CD4-positive, alpha-beta T cell treated with Interleukin-21 for 1 hour (primary cell): ENCODE measurements at regions not wholly inside any gene's neighbourhood (a gene's known extent, or its start where the extent isn't known, plus 50 kb on each side); places are given as distances from the start of the nearest gene placed in this dataset.
"Not testable (repeated sequence)": the region's sequence is repeated elsewhere in the genome, so short reads cannot be mapped to it uniquely, and the experiment has no call there.

Experiments
- DNase-seq: peaks from one replicate; pipeline ENCODE4 v3.0.0-alpha.2; 2020

DNA sequence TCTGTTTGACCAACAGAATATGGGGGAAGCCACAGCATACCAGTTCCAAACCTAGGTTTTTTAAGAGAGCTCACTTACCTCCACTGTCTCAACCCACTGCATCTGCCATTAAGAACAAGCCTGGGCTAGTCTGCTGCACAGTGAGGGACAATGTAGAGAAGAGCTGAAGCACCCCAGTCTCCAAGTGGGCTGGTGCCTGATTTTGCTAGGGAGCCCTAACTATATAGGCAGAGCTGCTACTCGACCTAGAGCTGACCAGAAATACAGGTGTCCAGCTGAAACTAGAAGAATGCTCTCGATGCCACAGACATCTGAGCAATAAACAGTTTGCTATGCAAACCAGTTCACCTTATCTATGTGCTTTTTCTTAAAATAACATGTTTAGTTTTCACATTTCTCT is 106.9 kb upstream of the BET1 start:
- no peak for DNase-seq

DNA sequence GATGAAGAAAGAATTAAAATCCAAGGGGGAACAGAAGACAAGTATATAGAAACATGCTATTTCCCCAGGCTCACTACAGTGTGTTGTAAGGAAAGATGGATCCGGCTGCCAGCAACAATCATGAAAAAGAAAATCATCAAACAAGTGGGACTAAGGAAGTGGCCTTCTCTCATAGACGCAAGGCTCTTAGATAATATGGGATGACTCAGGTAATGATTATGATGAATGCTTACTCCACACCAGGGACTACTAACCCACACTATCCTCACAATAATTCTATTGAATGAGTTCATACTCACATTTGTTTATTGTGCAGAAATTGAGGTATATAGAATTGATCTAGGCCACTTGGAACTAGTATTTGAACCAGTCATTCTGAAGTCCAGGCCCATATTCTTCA is 111.2 kb upstream of the BET1 start:
- DNase-seq, result no peak

DNA sequence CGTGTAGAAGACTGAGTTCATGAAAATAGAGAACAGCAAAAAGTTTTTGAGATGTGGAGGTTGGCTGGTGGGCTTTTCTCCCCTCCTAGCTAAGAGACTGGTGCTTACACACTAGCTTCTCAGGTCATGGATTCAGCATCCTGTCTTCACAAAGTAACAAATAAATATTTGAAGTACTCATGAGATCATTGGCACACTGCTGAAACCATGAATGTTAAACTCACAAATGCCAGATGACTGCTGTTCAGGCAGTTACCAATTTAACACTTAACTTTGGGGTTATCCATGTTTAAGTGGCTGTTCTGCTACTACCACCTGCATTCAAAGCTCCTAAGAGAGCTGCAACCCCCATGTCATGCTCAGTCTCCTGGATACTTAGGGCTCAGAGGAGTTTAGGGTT is 119.0 kb upstream of the BET1 start:
- no peak for DNase-seq

DNA sequence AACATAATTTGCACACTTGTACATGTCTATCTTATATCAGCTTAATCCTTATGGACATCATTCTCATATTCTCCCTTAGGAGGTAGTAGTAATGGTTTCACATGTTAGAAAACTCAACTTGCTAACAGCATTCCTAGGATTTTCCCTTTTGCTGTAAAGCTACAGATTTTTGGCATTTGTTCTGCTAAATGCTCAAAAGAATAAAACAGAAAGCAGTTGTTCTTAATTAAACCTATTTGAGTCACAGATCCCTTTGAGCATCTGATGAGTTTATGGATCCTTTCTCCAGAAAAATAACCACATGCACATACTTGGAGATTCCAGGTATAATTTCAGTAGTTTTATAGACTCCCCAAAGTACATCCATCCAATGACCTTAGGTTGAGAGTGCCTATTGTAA is 122.9 kb upstream of the BET1 start:
- DNase-seq, result no peak

DNA sequence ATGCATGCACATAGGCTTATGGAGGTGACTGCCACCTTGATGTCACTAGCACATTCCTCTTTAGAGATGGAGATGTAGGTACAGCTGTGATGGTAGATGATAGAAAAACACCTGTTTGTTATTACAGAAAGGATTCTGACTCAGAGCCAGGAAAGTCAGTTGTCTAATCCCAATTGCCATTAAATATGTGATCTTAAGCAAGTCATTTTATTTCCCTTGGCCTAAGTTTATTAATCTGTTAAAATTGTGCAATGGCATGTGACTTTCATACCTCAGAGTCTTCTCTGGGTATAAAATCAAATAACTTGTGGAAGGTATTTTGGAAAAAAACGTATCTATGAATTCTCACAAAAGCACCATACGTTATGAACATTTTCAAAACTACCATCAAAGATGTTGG is 123.9 kb upstream of the BET1 start:
- no peak for DNase-seq

DNA sequence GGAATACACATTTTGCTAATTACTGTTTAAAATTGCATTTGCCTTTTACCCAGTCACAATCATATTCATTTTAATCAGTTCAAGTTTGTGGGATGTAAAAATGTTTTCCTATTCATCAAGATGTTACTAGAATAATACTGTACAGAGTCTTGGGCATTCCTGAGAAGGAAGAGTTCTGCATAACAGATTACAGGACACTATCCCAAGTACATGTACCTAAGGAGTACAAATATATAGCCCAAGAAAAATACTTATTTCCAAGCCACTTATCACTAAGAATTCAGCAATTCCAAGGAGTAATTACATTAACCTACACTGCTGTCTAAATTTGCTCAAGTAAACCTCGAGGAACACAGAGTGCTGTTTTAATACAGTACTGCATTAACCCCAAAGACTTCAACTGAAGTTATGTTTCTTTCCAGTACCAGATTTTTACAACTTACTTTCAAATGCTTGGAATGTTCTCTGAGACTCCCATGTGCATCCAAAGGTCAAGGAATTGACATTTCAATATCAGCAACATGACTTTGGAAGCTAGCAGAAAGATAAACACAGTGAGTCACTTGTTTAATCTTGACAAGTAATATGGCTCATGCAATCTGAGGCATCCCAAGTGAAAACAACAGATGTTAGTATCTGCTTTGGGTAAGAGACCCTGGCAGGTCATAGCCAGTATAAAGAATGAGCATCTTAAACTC is 125.4 kb upstream of the BET1 start:
- no peak for DNase-seq

DNA sequence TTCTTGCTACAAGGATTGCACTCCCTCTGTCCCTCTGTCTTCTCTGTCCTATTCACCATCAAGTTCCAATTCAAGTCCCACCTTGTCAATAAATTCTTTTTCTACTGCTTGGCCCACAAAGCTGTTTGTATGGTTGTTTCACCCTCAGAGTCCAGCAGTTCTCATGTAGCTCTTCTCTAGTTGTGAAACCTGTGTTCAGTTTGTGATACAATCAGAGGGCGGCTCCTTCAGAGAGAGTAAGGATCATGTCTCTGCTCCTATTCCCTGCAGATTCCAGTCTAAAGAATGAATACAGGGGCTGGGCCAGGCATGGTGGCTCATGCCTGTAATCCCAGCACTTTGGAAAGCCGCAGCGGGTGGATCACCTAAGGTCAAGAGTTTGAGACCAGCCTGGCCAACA is 126.6 kb upstream of the BET1 start:
- DNase-seq, result no peak

DNA sequence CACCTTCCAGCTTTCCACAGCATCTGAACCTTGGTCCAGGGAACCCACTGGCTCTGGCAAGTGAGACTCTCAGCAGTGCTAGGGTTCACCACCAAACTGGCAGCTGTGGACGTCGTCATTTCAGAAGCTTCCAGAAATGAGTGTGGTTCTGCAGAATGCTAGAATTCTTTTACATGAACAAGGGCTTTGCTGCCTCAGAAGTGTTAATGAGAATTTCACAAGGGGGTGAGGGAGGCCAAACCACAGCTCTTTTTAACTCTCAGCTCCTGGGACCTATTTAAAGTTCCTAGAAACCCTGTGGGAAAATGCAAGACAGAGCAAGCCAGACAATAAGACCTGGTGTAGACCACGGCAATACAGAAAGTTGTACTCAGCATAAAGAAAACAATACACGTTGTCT is 129.3 kb upstream of the BET1 start:
- no peak for DNase-seq

DNA sequence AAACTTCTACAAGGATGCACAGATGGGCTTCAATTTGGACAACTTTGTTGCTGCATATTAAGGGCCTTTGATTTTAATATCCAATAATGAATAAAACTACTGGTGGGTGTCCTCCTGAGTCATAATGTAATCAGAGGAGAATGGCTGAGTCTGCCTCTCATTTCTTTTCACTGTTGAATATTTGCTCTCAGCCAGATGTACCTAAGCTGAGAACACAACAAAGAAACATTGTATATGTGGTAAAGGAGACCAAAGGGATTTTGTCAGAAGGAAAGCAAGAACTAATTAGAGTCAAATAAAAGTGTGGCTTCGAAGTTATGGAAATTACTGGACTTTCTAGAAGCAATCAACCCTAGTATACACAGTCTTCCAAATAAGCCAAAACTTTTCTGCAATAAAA is 131.0 kb upstream of the BET1 start:
- no peak for DNase-seq

DNA sequence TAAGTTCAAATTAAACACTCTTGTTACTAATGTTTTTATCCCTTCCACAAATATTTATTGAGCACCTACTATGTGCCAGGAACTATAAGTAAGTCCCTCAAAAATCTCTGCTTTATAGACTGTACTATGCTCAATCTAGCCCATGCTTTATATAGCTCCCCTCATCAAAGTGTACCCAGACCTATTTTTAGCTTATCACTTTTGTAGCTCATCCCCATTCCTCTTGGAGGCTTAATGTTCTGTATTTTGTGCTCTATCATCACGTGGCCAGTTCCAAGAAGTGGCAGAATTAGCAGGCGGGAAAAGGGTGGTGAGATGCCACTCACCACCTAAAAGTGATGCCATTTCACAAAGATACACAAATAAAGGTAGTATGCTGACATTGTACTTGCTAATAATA is 138.1 kb upstream of the BET1 start:
- DNase-seq, result no peak

DNA sequence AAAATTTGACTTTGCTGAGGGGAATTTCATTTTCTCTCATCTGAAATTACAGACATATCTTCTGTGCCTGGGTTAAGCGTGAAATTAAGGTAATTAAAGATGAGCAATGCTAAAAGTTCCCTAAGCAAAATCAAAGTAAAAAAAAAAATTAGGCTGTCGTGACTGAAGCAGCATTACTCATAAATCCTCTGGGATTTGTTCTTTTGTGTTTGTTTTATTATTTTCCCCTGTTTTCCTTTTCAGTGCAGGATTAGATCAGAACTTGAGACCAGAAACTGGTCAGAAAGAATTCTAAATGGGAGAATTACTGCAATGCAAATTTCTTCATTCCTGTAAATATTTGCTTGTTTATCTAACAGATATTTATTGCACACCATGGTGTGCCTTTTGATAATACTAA is 141.4 kb upstream of the BET1 start:
- DNase-seq, result no peak

DNA sequence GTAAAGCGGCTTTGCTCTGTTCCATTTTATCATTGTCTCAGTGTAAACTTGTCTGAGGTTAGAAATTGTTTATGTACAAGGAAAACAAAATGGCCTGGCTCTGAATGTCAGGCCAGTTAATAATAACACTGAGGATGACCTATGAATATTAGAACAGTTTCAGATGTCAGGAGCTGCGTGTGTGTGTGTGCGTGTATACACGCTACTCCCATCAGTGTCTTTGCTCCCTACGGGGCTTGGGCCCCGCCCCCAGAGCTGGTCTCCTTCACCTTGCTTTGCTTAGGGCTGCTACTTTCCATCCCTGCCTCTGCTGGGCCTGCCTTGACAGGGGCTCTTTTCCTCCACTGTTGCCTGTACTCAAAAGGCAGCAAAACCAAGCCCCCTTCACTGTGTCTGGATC is 142.3 kb upstream of the BET1 start:
- DNase-seq, result no peak

DNA sequence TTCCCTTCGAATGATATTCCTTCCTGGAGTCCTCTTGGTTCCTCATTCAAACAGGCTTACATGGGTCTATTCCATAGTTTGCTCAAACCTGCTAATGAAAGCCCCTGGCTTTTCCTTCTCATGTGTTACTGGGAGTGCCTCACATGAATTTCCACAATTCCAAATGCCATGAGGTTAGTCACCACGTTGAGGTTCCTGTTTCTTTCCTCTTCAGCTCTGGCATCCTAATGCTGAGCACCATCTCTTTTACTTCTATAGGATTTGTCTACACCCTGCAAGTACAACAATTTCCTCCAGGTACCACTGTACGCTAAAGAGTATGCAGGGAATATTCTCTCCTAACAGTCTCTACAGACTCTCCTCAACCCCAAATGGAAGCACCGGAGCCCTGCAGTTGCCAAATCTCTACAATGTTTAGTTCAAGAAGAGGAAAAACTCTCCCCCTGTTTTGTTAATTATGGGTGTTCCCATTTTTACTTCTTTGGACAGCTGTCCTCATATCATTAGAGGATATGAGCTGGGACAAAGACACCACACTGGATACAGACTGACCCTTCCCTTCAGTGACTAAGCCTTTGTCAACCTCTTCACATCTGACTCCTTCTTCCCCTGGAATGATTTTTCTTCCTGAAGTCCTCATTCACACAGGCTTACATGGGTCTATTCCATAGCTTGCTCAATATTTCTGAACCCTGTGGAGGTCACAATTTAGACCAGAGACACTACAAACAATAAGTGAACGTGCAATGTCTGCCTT is 145.8 kb upstream of the BET1 start:
- DNase-seq, result no peak

DNA sequence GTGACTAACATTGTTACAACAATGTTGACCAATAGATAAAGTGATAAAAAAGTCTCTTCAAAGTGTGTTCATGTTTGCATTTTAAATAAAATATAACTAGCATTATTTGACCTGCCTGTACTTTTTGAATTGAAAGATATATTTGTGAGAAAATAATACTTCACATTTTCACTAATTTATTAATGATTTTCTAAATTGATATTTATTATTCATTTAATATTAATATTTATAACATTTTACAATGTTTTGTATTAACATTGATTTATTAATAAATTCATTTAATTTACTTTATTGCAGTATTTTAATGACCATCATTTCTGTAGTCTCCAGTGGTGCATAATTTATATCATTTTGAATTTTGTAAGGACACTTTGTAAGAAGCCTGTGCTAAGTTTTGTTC is 150.0 kb upstream of the BET1 start:
- DNase-seq, result no peak

DNA sequence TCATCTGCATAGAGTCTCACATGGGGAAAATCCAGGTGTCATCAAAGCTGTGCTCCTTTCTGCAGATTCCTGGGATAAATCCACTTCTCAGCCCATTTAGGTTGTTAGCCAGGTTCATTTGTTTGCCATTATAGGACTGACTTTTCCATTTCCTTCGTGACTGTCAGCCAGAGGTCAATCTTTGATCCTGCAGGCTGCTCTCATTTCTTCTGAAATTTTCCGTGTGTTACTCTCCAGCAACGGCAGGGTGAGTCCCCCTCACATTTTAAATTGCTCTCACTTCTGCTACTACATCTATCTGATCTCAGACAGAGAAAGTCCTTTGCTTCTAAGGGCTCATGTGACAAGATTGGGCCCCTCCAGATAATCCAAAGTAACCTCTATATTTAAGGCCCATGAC is 150.7 kb upstream of the BET1 start:
- DNase-seq, result no peak

DNA sequence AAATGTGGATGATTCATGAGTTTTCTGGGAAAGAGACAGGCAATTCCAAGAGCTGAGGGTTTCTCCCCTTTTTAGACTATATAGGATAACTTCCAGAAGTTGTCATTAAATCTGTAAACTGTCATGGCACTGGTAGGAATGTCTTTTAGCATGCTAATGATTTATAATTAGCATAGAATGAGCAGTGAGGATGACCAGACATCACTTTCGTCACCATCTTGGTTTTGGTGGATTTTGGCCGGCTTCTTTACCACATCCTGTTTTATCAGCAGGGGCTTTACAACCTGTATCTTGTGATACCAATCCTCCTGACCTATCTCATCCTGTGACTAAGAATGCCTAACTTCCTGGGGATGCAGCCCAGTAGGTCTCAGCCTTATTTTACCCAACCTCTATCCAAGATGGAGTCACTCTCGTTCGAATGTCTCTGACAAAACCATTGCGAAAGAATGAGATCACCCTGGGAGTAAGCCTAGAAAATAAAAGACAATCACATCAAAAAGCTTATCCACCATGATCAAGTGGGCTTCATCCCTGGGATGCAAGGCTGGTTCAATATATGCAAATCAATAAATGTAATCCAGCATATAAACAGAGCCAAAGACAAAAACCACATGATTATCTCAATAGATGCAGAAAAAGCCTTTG is 153.6 kb upstream of the BET1 start:
- not testable (repeated sequence) for DNase-seq

DNA sequence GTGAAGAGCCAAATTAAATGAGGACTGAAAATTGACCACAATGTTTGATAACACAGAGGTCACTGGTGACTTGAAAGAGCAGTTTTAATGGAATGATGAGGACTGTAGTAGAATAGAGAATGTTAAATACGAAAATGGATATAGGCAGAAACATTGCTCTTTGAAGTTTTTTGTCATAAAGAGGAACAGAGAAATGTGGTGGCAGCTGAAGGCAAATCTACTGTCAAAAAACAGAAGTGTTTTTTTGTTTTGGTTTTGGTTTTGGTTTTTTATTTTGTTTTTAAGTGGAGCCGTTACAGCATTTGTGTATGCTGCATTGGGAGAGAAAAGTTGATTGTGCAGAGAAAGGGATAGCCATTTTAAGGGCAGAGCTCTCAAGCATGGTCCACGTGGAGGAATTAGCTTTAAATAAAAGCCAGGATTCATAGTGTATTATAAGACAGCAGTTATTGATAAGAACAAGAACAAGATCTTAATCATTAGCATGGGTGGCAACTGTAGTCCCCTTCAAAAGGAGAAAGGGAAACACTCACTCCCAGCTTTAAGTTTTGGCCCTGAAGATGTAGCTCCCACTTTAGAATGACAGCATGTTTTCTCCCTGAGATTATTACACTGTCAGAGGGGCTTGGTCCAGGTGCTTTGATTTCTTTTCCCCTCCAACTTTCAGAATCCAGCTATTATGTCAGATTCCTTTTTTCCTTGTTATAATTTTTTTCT is 156.7 kb upstream of the BET1 start:
- DNase-seq, result no peak

DNA sequence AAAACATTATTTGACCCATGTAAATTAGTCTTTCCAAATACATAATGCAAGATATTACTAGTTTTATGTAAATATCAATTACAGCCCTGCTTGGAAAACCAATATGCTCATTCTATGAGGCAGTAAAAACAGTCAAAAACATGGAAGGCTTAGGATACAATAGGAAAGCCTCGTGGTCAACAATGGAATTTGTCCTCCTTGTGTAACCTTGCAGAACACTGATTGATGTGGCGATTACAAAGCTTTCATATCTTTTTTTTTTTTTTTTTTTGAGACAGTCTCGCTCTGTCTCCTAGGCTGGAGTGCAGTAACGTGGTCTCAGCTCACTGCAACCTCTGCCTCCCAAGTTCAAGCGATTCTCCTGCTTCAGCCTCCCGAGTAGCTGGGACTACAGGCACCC is 157.3 kb upstream of the BET1 start:
- no peak for DNase-seq

DNA sequence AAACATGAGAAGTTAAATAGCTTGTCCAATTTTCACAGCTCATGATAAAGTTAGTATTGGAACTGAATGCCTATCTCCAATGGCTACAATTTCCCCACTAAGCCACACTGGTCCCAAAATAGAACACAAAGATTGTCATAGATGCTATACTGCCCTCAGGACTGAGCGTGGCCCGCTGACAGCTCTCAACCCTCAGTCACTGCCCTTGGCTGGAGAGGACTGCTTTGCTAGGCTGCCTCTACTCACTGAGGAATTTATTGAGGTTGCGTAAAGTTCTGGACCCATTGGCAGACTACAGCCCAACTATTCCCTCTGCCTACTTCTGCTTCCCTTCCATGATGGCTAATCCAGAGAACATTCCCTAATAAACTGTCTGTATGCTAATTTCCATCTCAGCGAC is 165.5 kb upstream of the BET1 start:
- no peak for DNase-seq

DNA sequence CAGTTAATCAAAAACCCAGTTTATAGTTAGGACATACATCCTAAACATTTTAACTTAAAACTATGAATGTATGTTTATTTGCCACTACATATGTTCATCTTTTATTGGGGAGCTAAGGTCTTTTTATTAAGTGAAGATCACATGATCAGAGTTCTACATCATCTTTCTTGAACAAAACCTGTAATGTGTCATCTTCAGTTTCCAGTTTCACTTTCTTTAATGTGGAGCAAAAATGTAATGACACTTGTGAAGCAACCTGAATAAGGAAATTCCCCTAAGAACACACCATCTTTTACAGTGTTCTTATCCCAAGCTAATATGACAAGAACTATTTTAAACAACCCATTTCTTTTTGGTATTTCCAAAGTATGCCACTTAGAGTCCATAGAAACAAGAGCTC is 166.7 kb upstream of the BET1 start:
- DNase-seq, result no peak

DNA sequence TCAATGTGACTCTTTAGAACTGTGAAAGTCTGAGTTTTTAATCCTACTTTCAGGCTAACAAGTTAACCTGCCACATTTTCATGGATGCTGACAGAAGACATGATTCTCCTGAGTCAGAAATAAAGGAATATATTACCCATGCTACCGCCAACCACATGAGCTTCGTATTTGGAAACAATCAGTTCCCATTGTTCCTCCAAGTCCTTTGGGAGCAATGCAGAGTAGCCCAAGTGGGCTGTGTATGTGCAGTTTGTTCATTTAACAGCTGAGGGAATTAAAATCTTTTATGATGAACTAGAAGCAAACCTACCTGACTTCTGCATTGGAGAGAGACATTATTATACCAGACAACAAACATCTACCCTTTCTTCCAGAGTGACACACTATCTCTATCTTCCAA is 169.3 kb upstream of the BET1 start:
- no peak for DNase-seq

DNA sequence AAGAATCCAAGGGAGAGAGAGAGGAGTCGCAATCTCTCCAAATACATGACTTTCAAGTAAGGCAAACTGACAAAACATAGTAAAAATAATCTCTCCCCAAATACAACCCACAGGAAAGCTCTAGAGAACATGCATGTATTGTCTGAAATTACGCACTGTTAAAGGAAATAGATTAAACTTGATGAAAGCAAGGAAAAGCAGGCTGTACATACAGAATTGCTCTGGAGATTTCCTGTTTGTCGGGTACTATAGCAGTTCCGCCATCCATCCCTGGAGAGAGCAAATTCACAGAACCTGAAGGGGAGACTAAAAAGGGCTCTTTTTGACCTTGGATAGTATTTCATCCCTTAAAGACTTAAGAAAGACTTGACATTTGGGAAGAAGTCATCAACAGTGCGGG is 170.2 kb upstream of the BET1 start:
- DNase-seq, result no peak

DNA sequence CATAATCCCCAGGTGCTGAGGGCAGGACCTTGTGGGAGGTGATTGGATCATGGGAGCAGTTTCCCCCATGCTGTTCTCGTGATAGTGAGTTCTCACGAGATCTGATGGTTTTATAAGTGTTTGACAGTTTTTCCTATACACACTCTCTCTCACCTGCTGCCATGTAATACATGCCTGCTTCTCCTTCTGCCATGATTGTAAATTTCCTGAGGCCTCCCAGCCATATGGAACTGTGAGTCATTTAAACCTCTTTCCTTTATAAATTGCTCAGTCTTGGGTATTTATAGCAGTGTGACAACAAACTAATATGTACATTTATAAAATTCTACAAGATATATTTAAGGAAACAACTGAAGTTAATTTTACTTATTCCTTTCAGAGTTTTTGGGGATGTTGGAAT is 170.8 kb upstream of the BET1 start:
- DNase-seq, result no peak

DNA sequence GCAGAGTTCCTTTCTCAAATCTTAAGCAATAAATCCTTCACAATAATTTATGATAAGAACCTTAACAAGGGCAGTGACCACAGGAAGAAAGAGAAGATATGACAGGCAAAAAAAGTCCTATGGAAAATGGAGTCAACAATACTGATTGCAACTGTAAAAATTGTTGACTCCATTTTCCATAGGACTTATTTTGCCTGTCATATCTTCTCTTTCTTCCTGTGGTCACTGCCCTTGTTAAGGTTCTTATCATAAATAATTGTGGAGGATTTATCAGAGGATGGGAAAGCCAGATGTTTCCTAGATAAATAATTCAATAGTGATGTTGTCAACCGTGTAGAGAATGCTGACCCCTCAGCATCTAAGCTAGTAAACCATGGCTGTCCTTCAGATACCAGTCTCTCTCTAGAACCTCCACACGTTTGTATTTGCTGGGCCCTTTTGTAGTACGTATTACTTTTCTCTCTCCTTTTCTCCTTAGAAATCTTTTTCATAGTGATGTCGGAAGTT is 172.6 kb upstream of the BET1 start:
- DNase-seq, result no peak
